Neutrophil (primary cell): ENCODE measurements at regions not wholly inside any gene's neighbourhood (a gene's known extent, or its start where the extent isn't known, plus 50 kb on each side); places are given as distances from the start of the nearest gene placed in this dataset.

Source experiments
- H3K27ac ChIP-seq: fragments of 200-600 bp; sonication (generic); 2 replicates; pipeline ENCODE4 v1.5.1; 2016; ENCODE audit warnings: mild to moderate bottlenecking, moderate library complexity
- H3K27me3 ChIP-seq: fragments of 200-600 bp; sonication (generic); 2 replicates; pipeline ENCODE4 v1.6.0; 2016; ENCODE audit warnings: mild to moderate bottlenecking
- H3K36me3 ChIP-seq: fragments of 200-600 bp; sonication (generic); 2 replicates; pipeline ENCODE4 v1.5.1; 2017
- H3K4me1 ChIP-seq, 2 experiments: fragments of 200-600 bp in 1 of 2; sonication (generic) in 1 of 2; 1 replicate in 1 of 2; 2 replicates in 1 of 2; pipeline versions ENCODE4 v1.5.1 to v1.6.1; 2013 to 2016; ENCODE audit warnings: low read depth in 1 of 2, low read length in 1 of 2, mild to moderate bottlenecking in 1 of 2, moderate library complexity in 1 of 2; ENCODE audit not compliant: control insufficient read depth in 1 of 2, insufficient read depth in 1 of 2
- H3K4me3 ChIP-seq, 2 experiments: fragments of 200-600 bp in 1 of 2; sonication (generic) in 1 of 2; 1 replicate in 1 of 2; 2 replicates in 1 of 2; pipeline ENCODE4 v1.5.1; 2013 to 2016; ENCODE audit warnings: low read depth in 1 of 2, low read length in 1 of 2, mild to moderate bottlenecking in 1 of 2, moderate library complexity in 1 of 2
- H3K9me3 ChIP-seq: fragments of 200-600 bp; sonication (generic); 2 replicates; pipeline ENCODE4 v1.5.1; 2016
- TF ChIP-seq, protein P1 (sequence below): fragments of 200-600 bp; sonication (generic); IDR thresholded peaks from 2 replicates; pipeline ENCODE4 v1.5.1; 2016; ENCODE audit warnings: antibody characterized with exemption

DNA sequence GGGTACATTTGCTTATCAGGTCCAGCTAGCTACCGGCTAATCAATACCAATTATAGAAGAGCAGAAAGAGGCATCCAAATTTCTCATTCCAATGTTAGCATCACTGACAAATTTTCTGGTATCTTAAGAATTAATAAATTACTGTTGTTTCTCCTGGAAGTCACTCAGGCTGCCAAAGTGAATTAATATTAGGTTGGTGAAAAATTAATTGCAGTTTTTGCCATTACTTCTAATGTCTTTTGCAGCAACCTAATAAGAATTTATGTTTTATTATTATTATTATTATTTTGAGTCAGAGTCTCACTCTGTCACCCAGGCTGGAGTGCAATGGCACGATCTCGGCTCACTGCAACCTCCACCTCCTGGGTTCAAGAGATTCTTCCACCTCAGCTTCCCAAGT, 979.9 kb downstream of the TYW1 start:
- TF ChIP-seq, protein P1, sequence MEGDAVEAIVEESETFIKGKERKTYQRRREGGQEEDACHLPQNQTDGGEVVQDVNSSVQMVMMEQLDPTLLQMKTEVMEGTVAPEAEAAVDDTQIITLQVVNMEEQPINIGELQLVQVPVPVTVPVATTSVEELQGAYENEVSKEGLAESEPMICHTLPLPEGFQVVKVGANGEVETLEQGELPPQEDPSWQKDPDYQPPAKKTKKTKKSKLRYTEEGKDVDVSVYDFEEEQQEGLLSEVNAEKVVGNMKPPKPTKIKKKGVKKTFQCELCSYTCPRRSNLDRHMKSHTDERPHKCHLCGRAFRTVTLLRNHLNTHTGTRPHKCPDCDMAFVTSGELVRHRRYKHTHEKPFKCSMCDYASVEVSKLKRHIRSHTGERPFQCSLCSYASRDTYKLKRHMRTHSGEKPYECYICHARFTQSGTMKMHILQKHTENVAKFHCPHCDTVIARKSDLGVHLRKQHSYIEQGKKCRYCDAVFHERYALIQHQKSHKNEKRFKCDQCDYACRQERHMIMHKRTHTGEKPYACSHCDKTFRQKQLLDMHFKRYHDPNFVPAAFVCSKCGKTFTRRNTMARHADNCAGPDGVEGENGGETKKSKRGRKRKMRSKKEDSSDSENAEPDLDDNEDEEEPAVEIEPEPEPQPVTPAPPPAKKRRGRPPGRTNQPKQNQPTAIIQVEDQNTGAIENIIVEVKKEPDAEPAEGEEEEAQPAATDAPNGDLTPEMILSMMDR, result no peak
- H3K9me3 ChIP-seq, result no peaks in the 10 kb centered on the region
- no peaks in the 10 kb centered on the region for H3K27me3 ChIP-seq

DNA sequence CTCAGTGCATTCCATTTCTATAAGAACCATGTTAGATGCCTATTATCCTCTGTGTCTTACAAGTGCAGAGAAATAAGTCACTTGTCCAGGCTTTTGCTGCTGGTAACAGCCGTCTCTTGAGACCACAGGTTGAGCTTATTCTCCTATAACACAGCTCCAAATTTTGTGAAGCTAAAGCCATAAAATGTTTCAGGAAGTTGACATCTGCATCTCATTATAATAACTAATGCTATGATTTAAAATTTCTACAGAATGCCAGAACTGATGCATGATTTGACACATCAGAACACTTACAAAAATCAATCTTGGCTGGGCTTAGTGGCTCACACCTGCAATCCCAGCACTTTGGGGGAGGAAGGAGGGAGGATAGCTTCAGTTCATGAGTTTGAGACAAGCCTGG, 986.9 kb downstream of the TYW1 start:
- no peaks in the 10 kb centered on the region for H3K9me3 ChIP-seq
- no peak overlapping the region for H3K4me3 ChIP-seq
- TF ChIP-seq, protein P1, result no peak
- no peak overlapping the region for H3K27ac ChIP-seq
- no peaks in the 10 kb centered on the region for H3K27me3 ChIP-seq
- no peaks in the 10 kb centered on the region for H3K36me3 ChIP-seq
- no peaks in the 10 kb centered on the region for H3K4me1 ChIP-seq

More for the DNA sequence above, 979.9 kb downstream of the TYW1 start:
- Histone ChIP-seq H3K4me1 (no peaks in the 10 kb centered on the region), H3K36me3 (no peaks in the 10 kb centered on the region), H3K4me3 (no peak overlapping the region), H3K27ac (no peak overlapping the region)

DNA sequence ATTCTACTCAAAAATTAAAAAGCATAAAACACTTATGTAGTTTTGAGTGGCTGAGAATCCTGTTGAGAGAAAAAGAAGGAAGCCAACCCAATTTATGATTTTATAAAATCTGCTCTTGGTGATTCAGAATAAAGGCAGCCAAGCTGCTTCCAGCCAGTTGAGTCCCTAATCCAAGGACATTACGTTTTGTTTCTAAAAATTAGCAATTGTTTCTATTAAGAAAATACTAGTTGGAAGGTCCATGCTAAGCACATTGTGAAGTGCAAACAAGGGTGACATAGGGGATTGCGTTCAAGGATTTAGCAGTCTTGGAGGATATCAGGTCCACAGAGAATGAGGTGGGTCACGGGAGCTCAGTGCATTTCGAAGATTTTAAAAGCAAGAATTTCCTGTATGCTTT, 987.7 kb downstream of the TYW1 start:
- Histone ChIP-seq H3K27me3 (no peaks in the 10 kb centered on the region), H3K36me3 (no peaks in the 10 kb centered on the region), H3K4me1 (no peaks in the 10 kb centered on the region), H3K4me3 (no peak overlapping the region), H3K9me3 (no peaks in the 10 kb centered on the region), H3K27ac (no peak overlapping the region)
- TF ChIP-seq, protein P1, result no peak

- no peaks in the 10 kb centered on the region for H3K9me3 ChIP-seq
- no peaks in the 10 kb centered on the region for H3K36me3 ChIP-seq
- H3K4me3 ChIP-seq, result no peak overlapping the region
- H3K27ac ChIP-seq, result no peak overlapping the region
- TF ChIP-seq, protein P1, result no peak
- H3K27me3 ChIP-seq, result no peaks in the 10 kb centered on the region
- H3K4me1 ChIP-seq, result no peaks in the 10 kb centered on the region
Observed at GRCh38 chr7:67989142-67989541, 992.5 kb downstream of the TYW1 start.

DNA sequence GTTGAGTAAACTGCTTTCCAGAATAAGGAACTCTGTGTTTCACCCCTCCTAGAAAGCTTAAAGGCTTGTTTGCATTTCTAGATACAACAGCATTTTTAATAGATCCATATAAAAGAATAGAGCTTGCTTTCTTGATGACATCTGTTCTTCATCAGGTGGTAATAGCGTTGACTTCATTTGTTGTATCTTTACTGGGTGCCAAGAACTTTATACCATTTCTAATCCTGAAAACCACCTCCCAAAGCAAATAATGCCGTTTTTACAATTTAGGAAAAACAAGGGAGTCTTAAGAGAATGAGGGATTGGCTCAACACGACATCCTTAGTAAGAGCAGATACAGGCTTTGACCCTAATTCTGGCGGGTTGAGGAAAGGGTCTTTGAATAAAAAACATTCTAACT, 993.4 kb downstream of the TYW1 start:
- Histone ChIP-seq H3K27ac (no peak overlapping the region), H3K4me1 (no peaks in the 10 kb centered on the region), H3K9me3 (no peaks in the 10 kb centered on the region), H3K4me3 (no peak overlapping the region), H3K27me3 (no peaks in the 10 kb centered on the region), H3K36me3 (no peaks in the 10 kb centered on the region)
- TF ChIP-seq, protein P1, result no peak

DNA sequence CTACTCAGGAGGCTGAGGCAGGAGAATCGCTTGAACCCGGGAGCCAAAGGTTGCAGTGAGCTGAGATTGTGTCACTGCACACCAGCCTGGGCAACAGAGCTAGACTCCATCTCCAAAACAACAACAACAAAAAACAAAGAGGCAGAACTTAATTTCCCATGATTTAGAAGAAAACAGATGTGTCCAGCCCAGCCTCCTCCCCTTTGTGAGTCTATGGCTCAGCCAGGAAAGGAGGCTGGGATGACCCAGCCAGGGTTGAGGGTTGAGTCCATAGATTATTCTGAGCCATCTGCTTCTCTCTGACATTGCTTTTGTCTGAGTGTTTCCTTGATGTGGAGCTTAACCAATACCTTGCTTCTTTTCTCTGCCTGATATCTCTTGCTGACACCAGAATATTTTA, 994.1 kb downstream of the TYW1 start:
- H3K27ac ChIP-seq, result no peak overlapping the region
- H3K27me3 ChIP-seq, result no peaks in the 10 kb centered on the region
- H3K9me3 ChIP-seq, result no peaks in the 10 kb centered on the region
- no peak overlapping the region for H3K4me3 ChIP-seq
- TF ChIP-seq, protein P1, result no peak
- H3K4me1 ChIP-seq, result no peaks in the 10 kb centered on the region
- H3K36me3 ChIP-seq, result no peaks in the 10 kb centered on the region
